Mucosa of descending colon (tissue), 3 donors: ENCODE measurements at regions not wholly inside any gene's neighbourhood (a gene's known extent, or its start where the extent isn't known, plus 50 kb on each side); places are given as distances from the start of the nearest gene placed in this dataset.
A peak's percentile ranks its signal among the peaks of the same experiment; 100 is the strongest.

Source experiments
- ATAC-seq: fragments of 200-7000 bp; cut with Tn5 transposase; one replicate; pipeline ENCODE4 v1.9.1; 2020; ENCODE audit warnings: mild to moderate bottlenecking, moderate library complexity
- DNase-seq, 3 donors: peaks; one replicate each; pipeline ENCODE4 v3.0.0-alpha.2; 2020
- H3K36me3 ChIP-seq: fragments of 200-600 bp; one replicate; pipeline ENCODE4 v1.8.0; 2021; ENCODE audit warnings: low read depth, mild to moderate bottlenecking
- H3K4me1 ChIP-seq: fragments of 200-600 bp; one replicate; pipeline ENCODE4 v1.8.0; 2021; ENCODE audit warnings: low read depth, mild to moderate bottlenecking
- H3K4me3 ChIP-seq: fragments of 200-600 bp; one replicate; pipeline ENCODE4 v1.8.0; 2021; ENCODE audit warnings: mild to moderate bottlenecking
- H3K9me3 ChIP-seq: fragments of 200-600 bp; one replicate; pipeline ENCODE4 v1.8.0; 2021; ENCODE audit warnings: mild to moderate bottlenecking
- intact Hi-C, 2 donors: fragments of 100-400 bp; cut with DNase I in 1 of 2; cut with micrococcal nuclease in 1 of 2; formaldehyde crosslinking; loops; one replicate each; pipeline versions ENCODE4 v1.11.0 to v1.11.1; 2022; cut with DNase I, micrococcal nuclease
- TF ChIP-seq, protein P1 (sequence below): fragments of 200-600 bp; IDR thresholded peaks from one replicate; pipeline ENCODE4 v1.8.0; 2022; ENCODE audit warnings: antibody characterized with exemption, mild to moderate bottlenecking
- donor health status: DM: no; HTN: no; CAD: no; lungs with moderate emphysema.
- donor health status: DM: no; HTN: no; CAD: no.
- donor health status: DM: no; HTN: yes; CAD: no.

DNA sequence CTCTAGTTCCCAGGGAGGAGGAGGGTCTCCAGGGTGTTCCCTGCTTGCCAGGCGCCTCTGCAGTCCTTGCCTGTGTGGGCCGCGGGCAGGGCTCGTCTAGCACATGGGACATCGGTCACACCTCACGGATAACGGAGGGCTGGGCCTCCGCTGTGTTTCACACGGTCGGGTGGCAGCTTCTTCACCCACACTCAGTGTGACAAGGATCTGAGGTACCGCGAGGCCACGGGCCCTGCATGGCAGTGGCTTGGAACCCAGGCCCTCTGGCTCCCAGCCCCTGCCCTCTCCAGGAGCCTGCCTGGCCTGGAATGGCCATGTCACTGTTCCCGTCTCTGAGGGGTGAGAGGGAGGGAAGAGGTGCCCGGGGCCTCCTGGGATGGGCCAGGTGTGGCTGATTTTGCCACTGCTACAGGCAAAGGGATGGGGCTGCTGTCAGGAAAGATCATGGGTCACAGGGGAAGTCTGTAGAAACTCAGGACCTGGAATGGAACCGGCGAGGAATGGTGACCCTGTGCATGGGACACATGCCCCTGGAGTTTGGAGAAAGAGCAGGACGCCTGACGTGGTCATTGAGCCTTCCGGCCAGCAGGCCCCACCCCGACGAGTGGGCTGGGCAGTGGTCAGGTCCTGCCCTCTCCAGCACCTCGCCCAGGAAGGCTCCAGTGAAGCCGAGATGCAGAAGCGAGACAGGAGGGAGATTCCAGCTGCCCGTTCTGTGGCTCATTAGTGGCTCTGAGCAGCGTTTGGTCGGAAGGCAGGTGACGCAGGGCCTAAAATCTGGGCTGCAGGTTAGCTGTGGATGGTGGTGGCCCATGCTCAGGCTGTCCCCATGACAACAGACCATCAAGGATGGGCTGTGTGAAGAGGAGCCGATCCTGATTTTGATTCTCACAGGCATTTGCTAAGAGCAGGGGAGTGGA, 76.5 kb upstream of the GSE1 start:
- H3K9me3 ChIP-seq: peaks cover 4% of the 10 kb centered on the region
- TF ChIP-seq, protein P1, sequence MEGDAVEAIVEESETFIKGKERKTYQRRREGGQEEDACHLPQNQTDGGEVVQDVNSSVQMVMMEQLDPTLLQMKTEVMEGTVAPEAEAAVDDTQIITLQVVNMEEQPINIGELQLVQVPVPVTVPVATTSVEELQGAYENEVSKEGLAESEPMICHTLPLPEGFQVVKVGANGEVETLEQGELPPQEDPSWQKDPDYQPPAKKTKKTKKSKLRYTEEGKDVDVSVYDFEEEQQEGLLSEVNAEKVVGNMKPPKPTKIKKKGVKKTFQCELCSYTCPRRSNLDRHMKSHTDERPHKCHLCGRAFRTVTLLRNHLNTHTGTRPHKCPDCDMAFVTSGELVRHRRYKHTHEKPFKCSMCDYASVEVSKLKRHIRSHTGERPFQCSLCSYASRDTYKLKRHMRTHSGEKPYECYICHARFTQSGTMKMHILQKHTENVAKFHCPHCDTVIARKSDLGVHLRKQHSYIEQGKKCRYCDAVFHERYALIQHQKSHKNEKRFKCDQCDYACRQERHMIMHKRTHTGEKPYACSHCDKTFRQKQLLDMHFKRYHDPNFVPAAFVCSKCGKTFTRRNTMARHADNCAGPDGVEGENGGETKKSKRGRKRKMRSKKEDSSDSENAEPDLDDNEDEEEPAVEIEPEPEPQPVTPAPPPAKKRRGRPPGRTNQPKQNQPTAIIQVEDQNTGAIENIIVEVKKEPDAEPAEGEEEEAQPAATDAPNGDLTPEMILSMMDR: no peak
- peaks cover 18% of the 10 kb centered on the region for H3K4me1 ChIP-seq
- H3K36me3 ChIP-seq: no peaks in the 10 kb centered on the region
- intact Hi-C loops: no loop called here
- peak; percentile 5 for ATAC-seq
- DNase-seq: peak in 1 of 3 donors; percentile 51
- H3K4me3 ChIP-seq: no peak overlapping the region

DNA sequence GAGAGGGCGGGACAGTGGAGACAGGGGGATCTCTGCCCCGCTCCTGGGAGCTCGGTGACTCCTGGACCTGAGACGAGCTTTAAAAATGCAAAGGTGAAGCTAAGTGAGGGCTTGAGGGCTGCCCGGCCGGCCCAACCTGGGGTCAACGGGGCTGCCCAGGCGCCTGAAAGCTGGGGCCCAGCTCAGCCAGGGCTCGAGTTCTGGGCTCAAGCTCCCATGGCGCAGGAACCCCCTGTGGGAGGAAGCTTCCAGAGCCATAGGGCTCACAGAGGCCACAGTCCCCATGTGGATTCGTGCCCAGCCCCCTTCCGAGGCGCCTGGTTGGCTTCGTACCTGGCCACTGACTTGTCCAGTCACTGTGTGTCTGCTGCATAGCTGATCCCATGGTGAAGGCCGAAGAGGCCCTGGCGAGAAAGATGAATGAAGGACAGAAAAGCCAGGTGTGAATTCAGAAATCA, 75.8 kb upstream of the GSE1 start:
- H3K36me3 ChIP-seq: no peaks in the 10 kb centered on the region
- no peak for ATAC-seq
- no peak overlapping the region for H3K4me3 ChIP-seq
- intact Hi-C loops: no loop called here
- H3K9me3 ChIP-seq: peaks cover 4% of the 10 kb centered on the region
- TF ChIP-seq, protein P1: no peak
- H3K4me1 ChIP-seq: peaks cover 18% of the 10 kb centered on the region
- DNase-seq: no peak

DNA sequence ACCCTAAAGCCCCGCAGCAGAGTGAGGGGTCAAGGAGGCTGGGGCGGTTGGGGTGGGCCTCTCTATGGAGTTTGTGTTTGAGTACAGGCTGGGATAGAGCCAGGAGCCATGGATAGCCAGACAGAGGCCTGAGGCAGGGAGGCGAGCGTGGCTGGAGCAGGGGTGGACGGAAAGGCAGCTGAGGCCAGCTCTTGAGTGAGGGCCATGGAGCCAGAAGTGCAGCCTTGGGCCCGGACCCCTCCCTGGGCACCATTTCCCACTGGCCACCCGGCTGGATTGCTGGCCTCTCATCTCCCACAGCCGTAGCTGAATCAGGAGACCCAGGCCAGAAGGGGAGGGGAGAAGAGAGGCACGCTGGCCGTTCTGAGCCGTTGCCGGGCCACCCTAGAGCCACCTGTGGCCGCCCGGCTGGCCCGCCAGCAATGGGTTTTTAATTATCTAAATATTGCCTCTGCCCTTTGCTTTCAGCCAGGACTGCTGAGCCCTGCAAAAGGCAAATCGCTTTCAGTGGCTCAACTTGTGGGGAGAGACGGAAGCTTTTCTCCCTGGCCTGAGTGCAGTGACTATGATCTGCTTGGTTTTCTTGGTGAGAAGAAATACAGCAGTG, 75.2 kb upstream of the GSE1 start:
- no peak for ATAC-seq
- TF ChIP-seq, protein P1: no peak

DNA sequence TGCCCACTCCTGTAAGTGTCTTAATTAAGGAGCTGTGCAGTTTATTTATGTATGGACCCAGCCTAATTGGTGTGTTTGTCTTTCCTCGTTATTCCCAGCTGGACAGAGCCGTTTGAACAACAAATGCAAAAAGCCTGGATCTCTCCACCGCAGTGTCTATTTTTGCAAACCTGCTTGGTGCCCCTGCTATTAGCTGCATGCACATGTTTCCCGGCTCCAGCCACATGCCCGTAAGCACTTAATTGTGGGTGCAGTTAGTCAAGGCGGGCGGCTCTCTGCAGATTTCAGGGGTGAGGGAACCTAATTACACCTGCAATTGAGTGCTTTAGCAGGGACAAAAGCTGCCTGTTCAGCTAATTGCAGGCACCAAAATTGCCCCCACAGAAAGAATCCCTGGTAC, 74.0 kb upstream of the GSE1 start:
- no peak overlapping the region for H3K4me3 ChIP-seq
- ATAC-seq (no peak), DNase-seq (no peak)
- H3K36me3 ChIP-seq: no peaks in the 10 kb centered on the region
- intact Hi-C loops: no loop called here
- peaks cover 4% of the 10 kb centered on the region for H3K9me3 ChIP-seq
- TF ChIP-seq, protein P1: no peak
- peaks cover 18% of the 10 kb centered on the region for H3K4me1 ChIP-seq

More for the DNA sequence above, 75.2 kb upstream of the GSE1 start:
- Histone ChIP-seq H3K4me3 (no peak overlapping the region), H3K4me1 (peaks cover 18% of the 10 kb centered on the region), H3K9me3 (peaks cover 4% of the 10 kb centered on the region), H3K36me3 (no peaks in the 10 kb centered on the region)
- intact Hi-C loops: no loop called here
- peak in 1 of 3 donors; percentile 33 for DNase-seq

DNA sequence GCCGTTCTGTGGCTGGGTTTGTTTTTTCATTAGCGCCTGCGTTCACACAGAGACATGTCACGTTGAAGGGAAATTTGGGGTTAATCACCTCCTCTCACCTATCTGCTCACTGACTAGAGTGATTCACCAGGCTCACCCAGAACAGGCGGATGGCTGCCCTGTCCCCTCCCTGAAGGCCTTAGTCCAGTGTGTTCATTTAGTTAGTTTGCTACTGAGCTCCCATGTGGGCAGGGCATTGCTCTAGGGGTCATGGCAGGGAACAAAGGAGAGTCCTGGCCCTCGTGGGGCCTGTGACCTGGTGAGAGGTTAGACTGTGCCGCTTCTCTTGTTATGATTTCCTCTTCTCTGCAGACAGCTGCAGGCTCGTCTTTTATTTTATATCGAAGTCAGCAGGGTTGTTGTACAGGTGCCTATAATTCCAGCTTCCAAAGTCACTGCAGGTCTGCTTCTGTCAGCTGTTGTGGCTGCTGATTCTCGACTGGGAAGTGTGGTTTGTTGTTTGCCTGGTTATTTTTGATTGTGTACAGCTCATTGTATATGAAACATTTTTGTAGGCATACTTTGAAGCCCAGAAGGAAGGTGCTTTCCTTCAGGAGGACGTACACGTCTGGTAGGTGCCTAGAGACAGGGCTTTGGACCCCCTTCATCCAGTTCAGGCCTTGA, 73.4 kb upstream of the GSE1 start:
- Histone ChIP-seq H3K4me1 (peaks cover 18% of the 10 kb centered on the region), H3K9me3 (peaks cover 4% of the 10 kb centered on the region), H3K36me3 (no peaks in the 10 kb centered on the region), H3K4me3 (no peak overlapping the region)
- TF ChIP-seq, protein P1: no peak
- intact Hi-C loops: no loop called here
- ATAC-seq (no peak), DNase-seq (no peak)
